ENCODE measurements at regions not wholly inside any gene's neighbourhood (a gene's known extent, or its start where the extent isn't known, plus 50 kb on each side); places are given as distances from the start of the nearest gene placed in this dataset.

GRCh38 chr2:15763106-15763821 is 171.6 kb downstream of the DDX1 start:
- WGBS (ENCODE audit: insufficient coverage): 76% methylated on average over 18 of the region's 19 CpGs
- H3K27me3 ChIP-seq (ENCODE audit: control insufficient read depth, insufficient read depth, low read length): peaks cover 2% of the 10 kb centered on the region
- no peak overlapping the region for H3K4me3 ChIP-seq (ENCODE audit: low read depth, low read length)
- H3K4me1 ChIP-seq (ENCODE audit: control insufficient read depth, insufficient read depth, low read length): peaks cover 26% of the 10 kb centered on the region
- no peak for DNase-seq (ENCODE audit: low read depth in 4 of 6, low spot score in 6 of 6)
- H3K36me3 ChIP-seq (ENCODE audit: control insufficient read depth, insufficient read depth, low read length): no peaks in the 10 kb centered on the region
- H3K9me3 ChIP-seq (ENCODE audit: control insufficient read depth, insufficient read depth, low read length): no peaks in the 10 kb centered on the region
- no peak overlapping the region for H3K27ac ChIP-seq (ENCODE audit: low read depth, low read length)

- Histone ChIP-seq H3K27me3 (ENCODE audit: control insufficient read depth, insufficient read depth, low read length) (peaks cover 2% of the 10 kb centered on the region), H3K4me3 (ENCODE audit: low read depth, low read length) (no peak overlapping the region), H3K9me3 (ENCODE audit: control insufficient read depth, insufficient read depth, low read length) (no peaks in the 10 kb centered on the region), H3K27ac (ENCODE audit: low read depth, low read length) (no peak overlapping the region), H3K36me3 (ENCODE audit: control insufficient read depth, insufficient read depth, low read length) (no peaks in the 10 kb centered on the region), H3K4me1 (ENCODE audit: control insufficient read depth, insufficient read depth, low read length) (peaks cover 30% of the 10 kb centered on the region)
- 96% methylated on average over 11 of the region's 14 CpGs for WGBS (ENCODE audit: insufficient coverage)
- no peak for DNase-seq (ENCODE audit: low read depth in 4 of 6, low spot score in 6 of 6)
Observed at GRCh38 chr2:15763822-15764682, 172.4 kb downstream of the DDX1 start.

DNA sequence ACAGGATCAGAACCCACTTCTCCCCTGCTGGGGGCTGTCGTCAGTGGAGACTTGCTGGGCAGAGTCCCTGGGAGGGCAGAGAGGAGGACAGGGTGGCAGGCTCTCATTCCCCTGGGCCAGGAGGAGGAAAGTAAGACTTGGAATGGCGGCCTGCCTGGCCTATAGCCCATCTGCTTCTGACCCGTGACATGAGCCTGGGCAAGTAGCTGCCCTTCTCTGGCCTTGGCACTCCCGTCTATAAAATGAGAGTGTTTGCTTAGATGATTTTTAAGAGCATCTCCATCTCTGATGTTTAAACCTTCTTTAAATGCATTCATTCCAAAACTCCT is 173.0 kb downstream of the DDX1 start:
- Histone ChIP-seq H3K9me3 (ENCODE audit: control insufficient read depth, insufficient read depth, low read length) (no peaks in the 10 kb centered on the region), H3K27me3 (ENCODE audit: control insufficient read depth, insufficient read depth, low read length) (peaks cover 2% of the 10 kb centered on the region), H3K27ac (ENCODE audit: low read depth, low read length) (no peak overlapping the region), H3K36me3 (ENCODE audit: control insufficient read depth, insufficient read depth, low read length) (no peaks in the 10 kb centered on the region), H3K4me1 (ENCODE audit: control insufficient read depth, insufficient read depth, low read length) (peaks cover 30% of the 10 kb centered on the region), H3K4me3 (ENCODE audit: low read depth, low read length) (no peak overlapping the region)
- 100% methylated on average over 1 of the region's 4 CpGs for WGBS (ENCODE audit: insufficient coverage)
- no peak for DNase-seq (ENCODE audit: low read depth in 4 of 6, low spot score in 6 of 6)

- no peaks in the 10 kb centered on the region for H3K36me3 ChIP-seq (ENCODE audit: control insufficient read depth, insufficient read depth, low read length)
- H3K4me3 ChIP-seq (ENCODE audit: low read depth, low read length): no peak overlapping the region
- H3K4me1 ChIP-seq (ENCODE audit: control insufficient read depth, insufficient read depth, low read length): peaks cover 29% of the 10 kb centered on the region
- H3K9me3 ChIP-seq (ENCODE audit: control insufficient read depth, insufficient read depth, low read length): no peaks in the 10 kb centered on the region
- 82% methylated on average over 3 of the region's 5 CpGs for WGBS (ENCODE audit: insufficient coverage)
- no peak for DNase-seq (ENCODE audit: low read depth in 4 of 6, low spot score in 6 of 6)
- no peak overlapping the region for H3K27ac ChIP-seq (ENCODE audit: low read depth, low read length)
- peaks cover 2% of the 10 kb centered on the region for H3K27me3 ChIP-seq (ENCODE audit: control insufficient read depth, insufficient read depth, low read length)
Observed at GRCh38 chr2:15765211-15765610, 173.5 kb downstream of the DDX1 start.

DNA sequence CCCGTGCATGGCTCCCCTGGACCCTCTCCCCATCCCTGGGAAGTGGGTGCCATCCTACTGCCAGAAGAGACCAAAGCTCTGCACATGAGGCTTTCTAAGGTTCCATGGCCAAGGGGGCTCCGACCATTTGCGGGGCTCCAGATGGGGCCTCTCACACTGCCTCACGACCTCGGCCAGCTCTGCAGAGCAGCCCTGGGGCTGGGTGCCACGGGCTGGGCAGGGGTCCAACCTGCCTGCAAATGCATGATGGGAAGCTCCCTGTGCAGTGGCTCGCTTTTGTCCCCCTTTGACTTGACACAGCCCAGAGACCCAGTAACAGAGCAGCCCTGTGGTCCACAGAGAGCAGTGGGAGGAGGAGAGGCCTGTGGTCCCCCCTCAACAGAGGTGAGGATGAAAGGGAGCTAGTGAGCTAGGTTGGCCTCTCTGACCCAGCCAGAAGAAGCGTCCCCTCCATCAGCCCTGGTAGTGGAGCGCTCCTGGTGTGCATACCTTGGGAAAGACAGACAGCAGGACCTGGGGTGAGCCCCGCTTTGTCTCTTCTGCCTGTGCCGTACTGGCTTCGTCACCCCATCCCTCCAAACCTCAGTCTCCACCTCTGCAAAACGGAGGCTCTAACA is 174.1 kb downstream of the DDX1 start:
- H3K9me3 ChIP-seq (ENCODE audit: control insufficient read depth, insufficient read depth, low read length): no peaks in the 10 kb centered on the region
- DNase-seq (ENCODE audit: low read depth in 4 of 6, low spot score in 6 of 6): peak in 1 of 6 donors; percentile 78
- no peaks in the 10 kb centered on the region for H3K36me3 ChIP-seq (ENCODE audit: control insufficient read depth, insufficient read depth, low read length)
- H3K4me3 ChIP-seq (ENCODE audit: low read depth, low read length): no peak overlapping the region
- H3K27me3 ChIP-seq (ENCODE audit: control insufficient read depth, insufficient read depth, low read length): peaks cover 2% of the 10 kb centered on the region
- WGBS (ENCODE audit: insufficient coverage): 71% methylated on average over 12 of the region's 13 CpGs
- H3K27ac ChIP-seq (ENCODE audit: low read depth, low read length): no peak overlapping the region
- H3K4me1 ChIP-seq (ENCODE audit: control insufficient read depth, insufficient read depth, low read length): peaks cover 26% of the 10 kb centered on the region

- no peak overlapping the region for H3K27ac ChIP-seq (ENCODE audit: low read depth, low read length)
- DNase-seq (ENCODE audit: low read depth in 4 of 6, low spot score in 6 of 6): no peak
- H3K4me1 ChIP-seq (ENCODE audit: control insufficient read depth, insufficient read depth, low read length): peaks cover 26% of the 10 kb centered on the region
- H3K9me3 ChIP-seq (ENCODE audit: control insufficient read depth, insufficient read depth, low read length): no peaks in the 10 kb centered on the region
- H3K4me3 ChIP-seq (ENCODE audit: low read depth, low read length): no peak overlapping the region
- H3K36me3 ChIP-seq (ENCODE audit: control insufficient read depth, insufficient read depth, low read length): no peaks in the 10 kb centered on the region
- H3K27me3 ChIP-seq (ENCODE audit: control insufficient read depth, insufficient read depth, low read length): peaks cover 2% of the 10 kb centered on the region
- WGBS (ENCODE audit: insufficient coverage): 67% methylated on average over 8 of the region's 9 CpGs
Observed at GRCh38 chr2:15766303-15766861, 174.0 kb upstream of the MYCN start.

DNA sequence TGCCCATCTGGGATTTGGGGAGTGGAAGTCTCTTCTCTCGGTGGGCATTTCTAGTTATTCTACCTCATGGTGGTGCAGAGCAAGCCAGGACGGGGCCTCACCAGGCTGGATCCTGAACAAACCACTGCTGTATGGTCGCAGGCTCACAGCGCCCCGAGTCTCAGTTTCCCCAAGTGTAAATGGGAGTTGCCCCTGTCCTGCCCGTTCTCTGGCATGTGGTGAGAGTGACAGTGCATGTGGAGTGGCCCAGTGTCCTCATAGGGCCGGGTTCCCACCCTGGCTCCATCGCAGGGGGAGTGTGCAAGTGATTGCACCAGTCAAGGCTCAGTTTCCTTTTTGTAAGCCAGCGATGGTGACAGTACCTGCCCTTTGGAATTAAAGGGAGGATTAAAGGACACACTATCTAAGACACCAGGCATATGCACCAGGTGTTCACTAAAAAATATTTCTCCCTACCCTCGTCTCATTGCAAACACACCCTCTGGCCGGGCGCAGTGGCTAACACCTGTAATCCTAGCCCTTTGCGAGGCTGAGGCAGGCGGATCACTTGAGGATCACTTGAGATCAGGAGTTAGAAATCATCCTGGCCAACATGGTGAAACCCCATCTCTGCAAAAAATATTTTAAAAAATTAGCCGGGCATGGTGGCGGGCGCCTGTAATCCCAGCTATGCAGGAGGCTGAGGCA is 173.3 kb upstream of the MYCN start:
- DNase-seq (ENCODE audit: low read depth in 4 of 6, low spot score in 6 of 6): no peak
- 88% methylated on average over 15 of the region's 17 CpGs for WGBS (ENCODE audit: insufficient coverage)
- H3K4me3 ChIP-seq (ENCODE audit: low read depth, low read length): no peak overlapping the region
- H3K36me3 ChIP-seq (ENCODE audit: control insufficient read depth, insufficient read depth, low read length): no peaks in the 10 kb centered on the region
- no peaks in the 10 kb centered on the region for H3K9me3 ChIP-seq (ENCODE audit: control insufficient read depth, insufficient read depth, low read length)
- H3K27ac ChIP-seq (ENCODE audit: low read depth, low read length): no peak overlapping the region
- H3K4me1 ChIP-seq (ENCODE audit: control insufficient read depth, insufficient read depth, low read length): peaks cover 26% of the 10 kb centered on the region
- peaks cover 2% of the 10 kb centered on the region for H3K27me3 ChIP-seq (ENCODE audit: control insufficient read depth, insufficient read depth, low read length)

DNA sequence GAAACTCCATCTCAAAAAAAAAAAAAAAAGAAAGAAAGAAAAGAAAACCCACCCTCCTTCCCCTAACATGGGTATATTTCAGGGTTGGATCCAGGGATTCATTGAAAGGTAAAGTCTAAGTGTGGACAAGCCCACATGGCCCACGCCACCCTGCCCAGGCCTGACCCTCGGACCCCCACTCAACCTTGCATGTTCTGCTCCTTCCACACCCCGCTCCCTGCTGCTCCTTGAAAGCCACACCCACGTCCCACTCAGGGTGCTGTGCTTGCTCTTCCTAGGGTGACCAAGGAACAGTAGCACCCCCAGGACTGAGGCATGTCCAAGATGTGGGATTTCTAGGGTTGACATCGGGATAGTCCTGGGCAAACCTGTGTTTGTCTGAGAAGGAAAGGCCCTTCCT is 172.7 kb upstream of the MYCN start:
- 100% methylated on average over 4 of the region's 5 CpGs for WGBS (ENCODE audit: insufficient coverage)
- Histone ChIP-seq H3K4me3 (ENCODE audit: low read depth, low read length) (no peak overlapping the region), H3K9me3 (ENCODE audit: control insufficient read depth, insufficient read depth, low read length) (no peaks in the 10 kb centered on the region), H3K36me3 (ENCODE audit: control insufficient read depth, insufficient read depth, low read length) (no peaks in the 10 kb centered on the region), H3K27ac (ENCODE audit: low read depth, low read length) (no peak overlapping the region), H3K27me3 (ENCODE audit: control insufficient read depth, insufficient read depth, low read length) (peaks cover 2% of the 10 kb centered on the region), H3K4me1 (ENCODE audit: control insufficient read depth, insufficient read depth, low read length) (peaks cover 26% of the 10 kb centered on the region)
- DNase-seq (ENCODE audit: low read depth in 4 of 6, low spot score in 6 of 6): no peak

- no peak overlapping the region for H3K4me3 ChIP-seq (ENCODE audit: low read depth, low read length)
- no peaks in the 10 kb centered on the region for H3K36me3 ChIP-seq (ENCODE audit: control insufficient read depth, insufficient read depth, low read length)
- H3K4me1 ChIP-seq (ENCODE audit: control insufficient read depth, insufficient read depth, low read length): peaks cover 26% of the 10 kb centered on the region
- H3K9me3 ChIP-seq (ENCODE audit: control insufficient read depth, insufficient read depth, low read length): no peaks in the 10 kb centered on the region
- peaks cover 2% of the 10 kb centered on the region for H3K27me3 ChIP-seq (ENCODE audit: control insufficient read depth, insufficient read depth, low read length)
- H3K27ac ChIP-seq (ENCODE audit: low read depth, low read length): no peak overlapping the region
- no peak for DNase-seq (ENCODE audit: low read depth in 4 of 6, low spot score in 6 of 6)
- 86% methylated on average over 2 of the region's 7 CpGs for WGBS (ENCODE audit: insufficient coverage)
Observed at GRCh38 chr2:15768142-15768541, 172.2 kb upstream of the MYCN start.

Measured in spinal cord (tissue), 9 donors.